ENCODE measurements at regions not wholly inside any gene's neighbourhood (a gene's known extent, or its start where the extent isn't known, plus 50 kb on each side); places are given as distances from the start of the nearest gene placed in this dataset.

- no CpG with 5 or more reads among the region's 4 CpGs for WGBS (ENCODE audit: extremely low coverage, insufficient read length, low lambda C conversion rate)
- Histone ChIP-seq H4K8ac (replicated peaks; ENCODE audit: insufficient read length, low read depth, low read length) (no peak overlapping the region), H3K27me3 (ENCODE audit: insufficient read depth, low read length) (no peaks in the 10 kb centered on the region), H3K9me3 (ENCODE audit: control insufficient read depth, low read depth, low read length) (no peaks in the 10 kb centered on the region), H3K56ac (ENCODE audit: insufficient read length, low read depth, low read length) (no peak overlapping the region), H3T11ph (ENCODE audit: low read length) (no peak overlapping the region), H3K4me1 (ENCODE audit: insufficient read depth, low read length) (no peaks in the 10 kb centered on the region), H2BK15ac (ENCODE audit: low read depth, low read length) (no peak overlapping the region), H4K20me1 (ENCODE audit: control insufficient read depth, insufficient read depth, insufficient read length) (no peaks in the 10 kb centered on the region), H2AFZ (ENCODE audit: low read length) (no peak overlapping the region), H3K27ac (ENCODE audit: insufficient read length, low read depth, low read length) (no peak overlapping the region), H3K79me2 (ENCODE audit: insufficient read depth, low read length) (no peaks in the 10 kb centered on the region), H2BK20ac (ENCODE audit: low read depth, low read length, poor library complexity, severe bottlenecking) (no peak overlapping the region), H4K91ac (ENCODE audit: insufficient read length, low read depth, low read length) (no peak overlapping the region), H3K79me1 (ENCODE audit: insufficient read depth, low read depth, low read length, poor library complexity, severe bottlenecking) (no peaks in the 10 kb centered on the region), H3K4me2 (ENCODE audit: insufficient read depth, insufficient read length, low read length) (no peak overlapping the region), H3K9ac (ENCODE audit: extremely low read depth, insufficient read length, low read length) (no peak overlapping the region), H3K23me2 (ENCODE audit: insufficient read length, low read depth, low read length, poor library complexity, severe bottlenecking) (no peaks in the 10 kb centered on the region), H4K5ac (ENCODE audit: insufficient read length, low read depth, low read length) (no peak overlapping the region), H2BK120ac (ENCODE audit: low read depth, low read length, poor library complexity, severe bottlenecking) (no peak overlapping the region), H2BK12ac (ENCODE audit: insufficient read length, low read depth, low read length) (no peak overlapping the region), H2BK5ac (ENCODE audit: insufficient read length, low read length) (no peak overlapping the region), H2AK5ac (ENCODE audit: insufficient read length, low read length) (no peak overlapping the region), H3K4ac (ENCODE audit: low read depth, low read length) (no peak overlapping the region), H3K23ac (ENCODE audit: insufficient read length, low read depth, low read length) (no peak overlapping the region), H3K18ac (ENCODE audit: insufficient read length, low read depth, low read length) (no peak overlapping the region), H3K14ac (ENCODE audit: insufficient read depth, low read length) (no peak overlapping the region)
- no peak for DNase-seq
- Mint-ChIP-seq H3K27me3 (ENCODE audit: low read depth) (peaks cover 1% of the 10 kb centered on the region; the same call in 1 of the 2 replicates), H3K9me3 (no peaks in the 10 kb centered on the region), H3K4me3 (no peak overlapping the region), H3K27ac (no peak overlapping the region), H3K4me1 (no peaks in the 10 kb centered on the region; a peak in 1 of 4 replicates), H3K36me3 (ENCODE audit: insufficient read depth in 1 of 3, low read depth in 3 of 3) (no peaks in the 10 kb centered on the region)
- TF ChIP-seq, protein P1, sequence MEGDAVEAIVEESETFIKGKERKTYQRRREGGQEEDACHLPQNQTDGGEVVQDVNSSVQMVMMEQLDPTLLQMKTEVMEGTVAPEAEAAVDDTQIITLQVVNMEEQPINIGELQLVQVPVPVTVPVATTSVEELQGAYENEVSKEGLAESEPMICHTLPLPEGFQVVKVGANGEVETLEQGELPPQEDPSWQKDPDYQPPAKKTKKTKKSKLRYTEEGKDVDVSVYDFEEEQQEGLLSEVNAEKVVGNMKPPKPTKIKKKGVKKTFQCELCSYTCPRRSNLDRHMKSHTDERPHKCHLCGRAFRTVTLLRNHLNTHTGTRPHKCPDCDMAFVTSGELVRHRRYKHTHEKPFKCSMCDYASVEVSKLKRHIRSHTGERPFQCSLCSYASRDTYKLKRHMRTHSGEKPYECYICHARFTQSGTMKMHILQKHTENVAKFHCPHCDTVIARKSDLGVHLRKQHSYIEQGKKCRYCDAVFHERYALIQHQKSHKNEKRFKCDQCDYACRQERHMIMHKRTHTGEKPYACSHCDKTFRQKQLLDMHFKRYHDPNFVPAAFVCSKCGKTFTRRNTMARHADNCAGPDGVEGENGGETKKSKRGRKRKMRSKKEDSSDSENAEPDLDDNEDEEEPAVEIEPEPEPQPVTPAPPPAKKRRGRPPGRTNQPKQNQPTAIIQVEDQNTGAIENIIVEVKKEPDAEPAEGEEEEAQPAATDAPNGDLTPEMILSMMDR (conservative IDR thresholded peaks at IDR 0.05): no peak
Measured at GRCh38 chr5:6169660-6170059, 208.7 kb downstream of the MED10 start.
